Activated CD8-positive, alpha-beta T cell treated with anti-CD3 and anti-CD28 coated beads for 36 hours (primary cell): ENCODE measurements at regions not wholly inside any gene's neighbourhood (a gene's known extent, or its start where the extent isn't known, plus 50 kb on each side); places are given as distances from the start of the nearest gene placed in this dataset.

Experiments used
- ATAC-seq: fragments of 200-7000 bp; cut with Tn5 transposase; one replicate; pipeline ENCODE4 v1.10.0; 2021; ENCODE audit warnings: mild to moderate bottlenecking, moderate library complexity
- CTCF ChIA-PET: fragments of 350-600 bp; sonication (Branson Sonifier 250); formaldehyde crosslinking; loops from one replicate; lab custom pipeline; 2021; ENCODE audit warnings: antibody characterized with exemption; lab: Charles Lee
- POLR2A ChIA-PET: fragments of 350-600 bp; sonication (Branson Sonifier 250); formaldehyde crosslinking; loops from one replicate; lab custom pipeline; 2021; ENCODE audit warnings: antibody characterized with exemption; lab: Charles Lee
- DNase-seq: peaks from one replicate; pipeline ENCODE4 v3.0.0-alpha.2; 2020
- H3K27ac Mint-ChIP-seq: one replicate; pipeline ENCODE4 v1.8.0; 2021; ENCODE audit warnings: mild to moderate bottlenecking, mixed read lengths
- H3K27me3 Mint-ChIP-seq: one replicate; pipeline ENCODE4 v1.8.0; 2021; ENCODE audit warnings: mixed read lengths
- H3K36me3 Mint-ChIP-seq: one replicate; pipeline ENCODE4 v1.8.0; 2021; ENCODE audit warnings: low read depth, mixed read lengths
- H3K4me1 Mint-ChIP-seq: one replicate; pipeline ENCODE4 v1.8.0; 2021; ENCODE audit warnings: low read depth, mixed read lengths
- H3K4me3 Mint-ChIP-seq: one replicate; pipeline ENCODE4 v1.8.0; 2021; ENCODE audit warnings: mild to moderate bottlenecking, moderate library complexity, mixed read lengths
- H3K9me3 Mint-ChIP-seq: one replicate; pipeline ENCODE4 v1.8.0; 2021; ENCODE audit warnings: mixed read lengths
- CTCF ChIP-seq: fragments of 200-600 bp; IDR thresholded peaks from one replicate; pipeline ENCODE4 v1.8.0; 2022; ENCODE audit warnings: antibody characterized with exemption, mild to moderate bottlenecking
- intact Hi-C: fragments of 100-400 bp; cut with micrococcal nuclease; formaldehyde crosslinking; loops from one replicate; pipeline ENCODE4 v1.10.0; 2022

- H3K27ac Mint-ChIP-seq = no peak overlapping the region
- peaks cover 7% of the 10 kb centered on the region for H3K27me3 Mint-ChIP-seq
- intact Hi-C loops = no loop called here
- DNase-seq (no peak), ATAC-seq (no peak)
- CTCF ChIA-PET = no interaction called here
- H3K36me3 Mint-ChIP-seq = no peaks in the 10 kb centered on the region
- H3K4me1 Mint-ChIP-seq = peaks cover 6% of the 10 kb centered on the region
- POLR2A ChIA-PET = no interaction called here
- peaks cover 6% of the 10 kb centered on the region for H3K9me3 Mint-ChIP-seq
- no peak for TF ChIP-seq CTCF
- no peak overlapping the region for H3K4me3 Mint-ChIP-seq
These were observed 112.3 kb upstream of the SMIM23 start for GRCh38 chr5:171673328-171673727.

GRCh38 chr5:171673840-171674239, 111.8 kb upstream of the SMIM23 start:
- peaks cover 6% of the 10 kb centered on the region for H3K9me3 Mint-ChIP-seq
- POLR2A ChIA-PET = no interaction called here
- TF ChIP-seq CTCF = no peak
- intact Hi-C loops = no loop called here
- DNase-seq (no peak), ATAC-seq (no peak)
- no peak overlapping the region for H3K4me3 Mint-ChIP-seq
- H3K27ac Mint-ChIP-seq = no peak overlapping the region
- no peaks in the 10 kb centered on the region for H3K36me3 Mint-ChIP-seq
- H3K27me3 Mint-ChIP-seq = peaks cover 7% of the 10 kb centered on the region
- CTCF ChIA-PET = no interaction called here
- peaks cover 6% of the 10 kb centered on the region for H3K4me1 Mint-ChIP-seq

- POLR2A ChIA-PET = no interaction called here
- Mint-ChIP-seq H3K4me3 (no peak overlapping the region), H3K9me3 (peaks cover 6% of the 10 kb centered on the region), H3K27ac (no peak overlapping the region), H3K36me3 (no peaks in the 10 kb centered on the region), H3K4me1 (peaks cover 6% of the 10 kb centered on the region), H3K27me3 (peaks cover 7% of the 10 kb centered on the region)
- CTCF ChIA-PET = interaction anchor here (1.5 kb wide), 1 partner anchor 12 kb away, joined by 3 read pairs; no protein-coding TSS in a partner anchor
- no peak for TF ChIP-seq CTCF
- peak; percentile 49 for ATAC-seq
- no peak for DNase-seq
- intact Hi-C loops = no loop called here
These were observed 110.1 kb upstream of the SMIM23 start for GRCh38 chr5:171675511-171675910.

GRCh38 chr5:171676286-171676944, 109.2 kb upstream of the SMIM23 start:
- Mint-ChIP-seq H3K36me3 (no peaks in the 10 kb centered on the region), H3K4me1 (peaks cover 6% of the 10 kb centered on the region), H3K27ac (no peak overlapping the region), H3K27me3 (peaks cover 8% of the 10 kb centered on the region), H3K4me3 (no peak overlapping the region), H3K9me3 (peaks cover 6% of the 10 kb centered on the region)
- TF ChIP-seq CTCF = no peak
- DNase-seq = no peak
- ChIA-PET CTCF (interaction anchor here (1.5 kb wide), 1 partner anchor 11 kb away, joined by 3 read pairs; no protein-coding TSS in a partner anchor), POLR2A (no interaction called here)
- intact Hi-C loops = no loop called here
- ATAC-seq = no peak

- Mint-ChIP-seq H3K4me3 (no peak overlapping the region), H3K9me3 (peaks cover 5% of the 10 kb centered on the region), H3K27ac (no peak overlapping the region), H3K36me3 (no peaks in the 10 kb centered on the region), H3K27me3 (peaks cover 21% of the 10 kb centered on the region), H3K4me1 (peaks cover 6% of the 10 kb centered on the region)
- intact Hi-C loops = no loop called here
- no peak for ATAC-seq
- ChIA-PET POLR2A (no interaction called here), CTCF (no interaction called here)
- DNase-seq = no peak
- TF ChIP-seq CTCF = no peak
These were observed 107.0 kb upstream of the SMIM23 start for GRCh38 chr5:171678646-171679045.
